ENCODE measurements at regions not wholly inside any gene's neighbourhood (a gene's known extent, or its start where the extent isn't known, plus 50 kb on each side); places are given as distances from the start of the nearest gene placed in this dataset.

DNA sequence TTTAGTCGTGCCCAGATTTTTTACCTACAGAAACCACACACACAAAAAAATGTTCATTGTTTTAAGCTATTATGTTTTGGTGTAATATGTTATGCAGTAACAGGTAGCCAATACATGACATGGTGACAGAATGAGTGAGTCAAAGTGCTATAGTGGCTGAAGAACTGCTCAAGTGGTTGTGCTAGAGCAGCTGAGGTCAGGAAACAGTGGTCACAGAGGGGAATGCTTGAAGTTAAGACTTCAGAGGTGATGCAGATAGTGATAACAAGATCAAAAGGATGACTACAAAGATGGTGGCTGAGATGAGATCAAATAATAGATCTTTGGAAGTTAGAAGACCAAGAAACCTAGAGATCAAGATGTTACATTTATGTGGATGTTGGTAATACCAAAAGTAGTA, 174.3 kb downstream of the KCNE4 start:
- TF ChIP-seq EP300 (IDR thresholded peaks at IDR 0.05) (no peak), POLR2A (IDR thresholded peaks at IDR 0.05) (no peak)
- TF ChIP-seq, protein P1, sequence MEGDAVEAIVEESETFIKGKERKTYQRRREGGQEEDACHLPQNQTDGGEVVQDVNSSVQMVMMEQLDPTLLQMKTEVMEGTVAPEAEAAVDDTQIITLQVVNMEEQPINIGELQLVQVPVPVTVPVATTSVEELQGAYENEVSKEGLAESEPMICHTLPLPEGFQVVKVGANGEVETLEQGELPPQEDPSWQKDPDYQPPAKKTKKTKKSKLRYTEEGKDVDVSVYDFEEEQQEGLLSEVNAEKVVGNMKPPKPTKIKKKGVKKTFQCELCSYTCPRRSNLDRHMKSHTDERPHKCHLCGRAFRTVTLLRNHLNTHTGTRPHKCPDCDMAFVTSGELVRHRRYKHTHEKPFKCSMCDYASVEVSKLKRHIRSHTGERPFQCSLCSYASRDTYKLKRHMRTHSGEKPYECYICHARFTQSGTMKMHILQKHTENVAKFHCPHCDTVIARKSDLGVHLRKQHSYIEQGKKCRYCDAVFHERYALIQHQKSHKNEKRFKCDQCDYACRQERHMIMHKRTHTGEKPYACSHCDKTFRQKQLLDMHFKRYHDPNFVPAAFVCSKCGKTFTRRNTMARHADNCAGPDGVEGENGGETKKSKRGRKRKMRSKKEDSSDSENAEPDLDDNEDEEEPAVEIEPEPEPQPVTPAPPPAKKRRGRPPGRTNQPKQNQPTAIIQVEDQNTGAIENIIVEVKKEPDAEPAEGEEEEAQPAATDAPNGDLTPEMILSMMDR (IDR thresholded peaks at IDR 0.05): no peak
